ENCODE measurements at regions not wholly inside any gene's neighbourhood (a gene's known extent, or its start where the extent isn't known, plus 50 kb on each side); places are given as distances from the start of the nearest gene placed in this dataset.

- no peak for DNase-seq (ENCODE audit: low read depth)
- in situ Hi-C loops (cut with HindIII; ENCODE audit: low sequenced_read_pairs), result no loop called here
- no peak overlapping the region for H3K4me3 ChIP-seq (ENCODE audit: low read depth, low read length)
- TF ChIP-seq CTCF (IDR thresholded peaks at IDR 0.05; ENCODE audit: low read depth, low read length, missing control alignments), result no peak
Observed at GRCh38 chrX:39137363-39137954, 336.2 kb downstream of the MID1IP1 start.

GRCh38 chrX:39140581-39140980 lies 339.3 kb downstream of the MID1IP1 start:
- H3K4me3 ChIP-seq (ENCODE audit: low read depth, low read length), result no peak overlapping the region
- in situ Hi-C loops (cut with HindIII; ENCODE audit: low sequenced_read_pairs), result no loop called here
- no peak for DNase-seq (ENCODE audit: low read depth)
- TF ChIP-seq CTCF (IDR thresholded peaks at IDR 0.05; ENCODE audit: low read depth, low read length, missing control alignments), result no peak

GRCh38 chrX:39144323-39144722 lies 343.1 kb downstream of the MID1IP1 start:
- in situ Hi-C loops (cut with HindIII; ENCODE audit: low sequenced_read_pairs), result no loop called here
- H3K4me3 ChIP-seq (ENCODE audit: low read depth, low read length), result no peak overlapping the region
- no peak for TF ChIP-seq CTCF (IDR thresholded peaks at IDR 0.05; ENCODE audit: low read depth, low read length, missing control alignments)
- DNase-seq (ENCODE audit: low read depth), result no peak

- no peak overlapping the region for H3K4me3 ChIP-seq (ENCODE audit: low read depth, low read length)
- in situ Hi-C loops (cut with HindIII; ENCODE audit: low sequenced_read_pairs), result no loop called here
- no peak for DNase-seq (ENCODE audit: low read depth)
- TF ChIP-seq CTCF (IDR thresholded peaks at IDR 0.05; ENCODE audit: low read depth, low read length, missing control alignments), result no peak
Observed at GRCh38 chrX:39144956-39145355, 343.7 kb downstream of the MID1IP1 start.

- no peak for DNase-seq (ENCODE audit: low read depth)
- no peak for TF ChIP-seq CTCF (IDR thresholded peaks at IDR 0.05; ENCODE audit: low read depth, low read length, missing control alignments)
- H3K4me3 ChIP-seq (ENCODE audit: low read depth, low read length), result no peak overlapping the region
- in situ Hi-C loops (cut with HindIII; ENCODE audit: low sequenced_read_pairs), result no loop called here
Observed at GRCh38 chrX:39145859-39146258, 344.6 kb downstream of the MID1IP1 start.

GRCh38 chrX:39149761-39150160 lies 348.5 kb downstream of the MID1IP1 start:
- H3K4me3 ChIP-seq (ENCODE audit: low read depth, low read length), result no peak overlapping the region
- DNase-seq (ENCODE audit: low read depth), result no peak
- peak; percentile 67 for TF ChIP-seq CTCF (IDR thresholded peaks at IDR 0.05; ENCODE audit: low read depth, low read length, missing control alignments)
- in situ Hi-C loops (cut with HindIII; ENCODE audit: low sequenced_read_pairs), result no loop called here
